RPMI7951 (cell line): ENCODE measurements at regions not wholly inside any gene's neighbourhood (a gene's known extent, or its start where the extent isn't known, plus 50 kb on each side); places are given as distances from the start of the nearest gene placed in this dataset.
"Not testable (repeated sequence)": the region's sequence is repeated elsewhere in the genome, so short reads cannot be mapped to it uniquely, and the experiment has no call there.

Experiments used
- DNase-seq: peaks from one replicate; pipeline ENCODE4 v3.0.0-alpha.2; 2012; ENCODE audit warnings: low read depth

DNA sequence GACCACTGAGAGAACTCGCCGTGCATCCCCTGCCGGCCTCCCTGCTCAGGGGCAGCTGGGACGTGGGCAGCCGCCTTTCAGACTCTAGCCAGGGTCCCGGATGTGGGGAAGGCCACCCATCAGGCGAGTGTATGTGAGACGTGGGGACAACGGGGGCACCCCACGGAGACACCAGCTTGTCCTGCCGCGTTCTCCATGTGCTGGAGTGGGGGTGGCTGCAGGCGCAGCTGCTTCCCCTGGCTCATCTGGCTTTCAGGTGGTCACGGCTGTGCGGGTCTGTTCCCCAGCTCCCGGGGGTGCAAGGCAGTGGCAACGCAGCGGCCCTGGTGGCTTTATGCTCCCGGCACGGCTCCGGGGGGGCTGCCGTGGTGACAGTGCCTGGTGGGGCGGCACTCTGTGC is 4427.5 kb upstream of the TPTE start:
- DNase-seq = not testable (repeated sequence)

GRCh38 chr21:6095304-6095703 is 4426.1 kb upstream of the TPTE start:
- not testable (repeated sequence) for DNase-seq

GRCh38 chr21:6096560-6097424 is 4424.6 kb upstream of the TPTE start:
- not testable (repeated sequence) for DNase-seq

GRCh38 chr21:6097736-6098135 is 4423.6 kb upstream of the TPTE start:
- DNase-seq = not testable (repeated sequence)

- not testable (repeated sequence) for DNase-seq
Measured at GRCh38 chr21:6098191-6098935, 4423.0 kb upstream of the TPTE start.

DNA sequence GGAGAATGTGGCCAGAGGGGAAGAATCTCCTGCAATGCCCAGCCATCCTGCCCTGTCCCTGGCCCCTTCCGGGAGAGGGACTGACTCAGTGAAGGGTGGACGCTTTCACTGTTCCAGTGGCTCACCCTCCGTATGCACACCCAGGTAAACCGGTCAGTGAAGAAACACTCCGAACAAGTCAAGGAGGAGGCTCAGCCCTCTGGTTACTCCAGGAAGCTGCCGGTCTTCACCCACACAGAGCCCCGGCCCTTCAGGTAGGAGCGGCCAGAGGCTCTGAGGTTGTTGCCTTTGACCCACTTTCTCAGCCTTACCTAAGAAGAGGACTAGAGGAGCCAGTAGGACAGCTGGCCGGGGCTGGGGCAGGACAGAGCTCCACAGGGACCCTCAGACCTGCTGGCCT is 4419.8 kb upstream of the TPTE start:
- DNase-seq = not testable (repeated sequence)

DNA sequence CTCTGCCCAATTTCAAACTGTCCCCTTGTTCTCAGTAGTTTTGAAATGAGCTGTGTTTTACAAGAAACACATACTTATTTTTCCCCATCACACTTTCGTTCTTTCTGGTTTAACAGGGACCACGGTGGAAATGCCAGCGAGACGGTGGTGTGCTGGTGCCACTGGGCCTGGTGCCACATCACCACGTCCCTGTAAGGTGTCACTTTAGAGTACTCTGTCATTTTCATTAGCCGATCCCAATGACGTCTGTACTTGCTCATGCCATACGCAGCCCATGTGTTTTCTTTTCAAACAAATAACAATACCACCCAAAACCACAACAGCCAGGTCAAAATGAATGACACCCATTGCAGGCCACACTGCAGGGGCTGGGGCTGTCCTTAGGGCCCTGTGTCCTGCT is 4416.8 kb upstream of the TPTE start:
- DNase-seq = not testable (repeated sequence)

DNA sequence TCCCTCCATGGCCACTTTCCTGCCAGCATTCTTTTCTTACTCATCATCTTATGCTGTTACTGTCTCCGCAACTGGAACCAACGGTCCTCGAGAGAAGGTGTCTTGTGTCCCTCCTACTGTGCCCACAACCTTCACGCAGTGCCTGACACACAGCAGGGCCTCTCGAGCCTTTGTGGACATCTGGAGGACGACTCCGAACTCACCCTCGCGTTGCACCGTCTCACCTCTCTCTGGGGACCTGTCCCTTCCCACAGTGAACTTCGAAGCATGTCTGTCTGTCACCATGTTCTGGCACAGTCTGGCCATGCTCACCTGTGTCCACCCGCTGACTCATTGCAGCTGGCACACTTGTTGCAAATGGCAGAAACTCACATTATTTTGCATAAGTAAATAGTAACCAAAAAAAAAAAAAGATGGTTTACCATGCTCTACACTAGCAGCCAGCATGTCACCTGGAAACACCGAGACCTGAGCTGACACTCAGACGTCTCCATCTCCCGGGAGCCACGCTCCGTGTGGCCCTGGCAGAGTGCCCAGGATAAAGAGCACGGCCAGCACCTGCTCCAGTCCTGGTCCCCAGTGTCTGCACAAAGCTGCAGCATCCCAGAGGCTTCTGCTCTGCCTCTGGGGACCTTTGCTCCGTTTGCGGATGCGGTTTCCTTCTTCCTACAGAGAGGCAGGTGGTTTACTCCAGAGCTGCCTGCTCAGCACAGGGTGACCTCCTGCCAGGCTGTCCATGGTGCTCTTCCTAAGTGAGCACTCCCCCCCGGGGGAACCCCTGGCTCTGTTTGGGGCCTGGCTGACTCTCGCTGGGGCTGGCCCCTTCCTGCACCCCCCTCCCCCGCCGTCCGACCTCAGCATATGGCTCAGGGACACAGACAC is 4414.5 kb upstream of the TPTE start:
- DNase-seq = not testable (repeated sequence)

DNA sequence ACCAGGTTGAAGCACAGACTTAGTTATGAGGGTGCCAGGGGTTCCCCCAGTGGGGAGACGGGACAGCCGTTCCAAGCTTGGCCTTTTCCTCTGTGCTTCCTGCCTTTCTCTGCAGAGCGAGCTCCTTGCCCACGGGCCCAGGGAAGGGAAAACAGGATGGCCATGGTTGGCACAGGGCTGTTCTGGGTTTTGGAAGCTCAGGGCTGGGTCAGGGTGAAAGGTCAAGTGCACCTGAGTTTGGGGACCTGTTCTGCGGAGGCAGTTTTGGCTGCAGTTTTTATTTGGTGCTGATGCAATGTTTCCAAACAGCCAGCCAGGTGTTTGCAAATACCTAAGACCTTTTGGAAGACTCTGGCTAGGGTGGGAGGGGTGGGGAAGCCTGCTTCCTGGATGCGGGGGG is 4412.5 kb upstream of the TPTE start:
- DNase-seq = not testable (repeated sequence)

- peak; percentile 67 for DNase-seq
Measured at GRCh38 chr21:6109774-6110173, 4411.6 kb upstream of the TPTE start.

DNA sequence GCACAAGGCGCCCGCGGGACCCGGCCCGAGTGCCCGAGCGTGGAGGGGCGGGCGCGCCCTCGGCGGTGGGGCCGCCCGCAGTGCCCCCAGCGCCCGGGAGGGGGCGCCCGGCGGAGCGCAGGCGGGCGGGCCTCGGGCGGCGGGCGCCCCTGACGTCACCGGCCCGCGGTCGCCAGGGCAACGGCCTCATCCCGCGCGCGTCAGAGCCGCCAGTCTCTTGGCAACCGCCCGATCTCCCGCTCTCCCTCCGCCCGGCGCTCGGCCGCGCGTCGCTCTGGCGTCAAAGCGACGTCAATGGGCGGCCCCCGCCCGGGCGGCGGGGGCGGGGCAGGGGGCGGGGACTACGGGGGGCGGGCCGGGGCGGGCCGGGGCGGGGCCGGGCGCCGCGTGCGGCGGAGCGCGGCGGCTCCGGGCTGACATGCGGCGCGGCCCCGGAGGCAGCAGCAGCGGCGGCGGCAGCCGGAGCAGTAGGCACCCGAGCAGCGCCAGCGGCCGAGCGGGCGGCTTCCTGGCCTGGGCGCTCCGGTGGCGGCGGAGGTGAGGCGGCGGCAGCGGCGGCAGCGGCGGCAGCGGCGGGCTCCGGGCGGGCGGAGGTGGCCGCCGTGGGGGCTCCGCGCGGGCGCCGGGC is 4410.6 kb upstream of the TPTE start:
- DNase-seq = not testable (repeated sequence)

DNA sequence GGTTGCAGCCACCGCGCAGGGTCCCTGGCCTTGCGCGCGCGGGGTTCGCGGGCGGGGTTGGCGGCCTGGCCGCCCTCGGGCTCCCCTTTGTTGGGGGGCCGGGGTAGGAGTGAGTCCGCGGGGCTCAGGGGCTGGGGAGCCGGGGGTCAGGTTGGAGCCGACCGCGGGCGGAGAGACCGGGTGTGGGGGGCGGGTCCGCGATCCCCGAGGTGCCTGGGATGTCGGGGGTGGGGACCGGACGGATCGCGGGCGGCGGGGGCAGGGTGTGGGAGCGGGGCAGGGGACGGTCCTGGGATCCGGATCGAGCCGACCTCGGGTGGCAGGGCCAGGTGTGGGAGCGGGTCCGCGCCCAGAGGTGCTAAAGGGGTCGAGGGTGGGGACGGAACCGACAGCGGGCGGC is 4410.0 kb upstream of the TPTE start:
- DNase-seq = not testable (repeated sequence)

DNA sequence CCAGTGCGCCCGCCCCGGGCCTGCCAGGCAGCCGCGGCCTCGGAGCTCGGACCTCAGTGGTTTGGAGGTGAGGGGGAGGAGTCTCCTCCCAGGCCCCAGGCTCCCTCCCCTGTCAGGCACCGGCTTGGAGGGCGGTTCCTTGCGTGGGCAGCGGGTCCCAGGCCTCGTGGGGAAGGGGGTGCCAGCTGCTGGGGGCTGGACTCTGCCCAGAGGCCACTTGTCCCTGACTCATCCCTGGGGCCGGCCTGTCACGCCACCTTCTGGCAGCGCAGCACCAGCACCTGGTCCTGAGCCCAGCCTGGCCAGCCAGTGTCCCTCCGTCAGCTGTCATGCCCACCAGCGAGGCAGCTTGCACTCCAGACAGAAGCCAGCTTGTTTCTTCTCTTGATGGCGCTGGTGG is 4403.0 kb upstream of the TPTE start:
- not testable (repeated sequence) for DNase-seq

GRCh38 chr21:6120863-6121262 is 4400.5 kb upstream of the TPTE start:
- DNase-seq = not testable (repeated sequence)

GRCh38 chr21:6122629-6123028 is 4398.8 kb upstream of the TPTE start:
- not testable (repeated sequence) for DNase-seq

DNA sequence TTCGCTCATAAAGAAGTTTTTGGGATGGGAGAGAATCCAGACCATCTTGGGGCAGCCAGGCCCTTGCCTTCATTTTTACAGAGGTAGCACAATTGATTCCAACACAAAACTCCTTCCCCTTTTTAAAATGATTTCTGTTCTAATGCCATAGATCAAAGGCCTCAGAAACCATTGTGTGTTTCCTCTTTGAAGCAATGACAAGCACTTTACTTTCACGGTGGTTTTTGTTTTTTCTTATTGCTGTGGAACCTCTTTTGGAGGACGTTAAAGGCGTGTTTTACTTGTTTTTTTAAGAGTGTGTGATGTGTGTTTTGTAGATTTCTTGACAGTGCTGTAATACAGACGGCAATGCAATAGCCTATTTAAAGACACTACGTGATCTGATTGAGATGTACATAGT is 4398.2 kb upstream of the TPTE start:
- DNase-seq = not testable (repeated sequence)

GRCh38 chr21:6125549-6126240 is 4395.7 kb upstream of the TPTE start:
- peak; percentile 73 for DNase-seq

GRCh38 chr21:6126976-6127732 is 4394.2 kb upstream of the TPTE start:
- not testable (repeated sequence) for DNase-seq

GRCh38 chr21:6130734-6131133 is 4390.6 kb upstream of the TPTE start:
- DNase-seq = not testable (repeated sequence)

GRCh38 chr21:6133373-6133772 is 4388.0 kb upstream of the TPTE start:
- DNase-seq = not testable (repeated sequence)
